H1 (cell line): ENCODE measurements at regions not wholly inside any gene's neighbourhood (a gene's known extent, or its start where the extent isn't known, plus 50 kb on each side); places are given as distances from the start of the nearest gene placed in this dataset.

Source experiments
- CTBP2 ChIP-seq: IDR thresholded peaks from 2 replicates; pipeline ENCODE4 v1.7.0; 2011; ENCODE audit warnings: borderline replicate concordance, mild to moderate bottlenecking, moderate library complexity, mixed read lengths, low read length; ENCODE audit not compliant: insufficient read depth, insufficient read length
- FOSL1 ChIP-seq: IDR thresholded peaks from 2 replicates; pipeline ENCODE4 v1.6.1; 2011; ENCODE audit warnings: mild to moderate bottlenecking, low read depth, low read length, moderate library complexity; ENCODE audit not compliant: insufficient read depth
- KDM1A ChIP-seq: fragments of 200-600, 300-600 bp; sonication (generic); IDR thresholded peaks from 2 replicates; pipeline ENCODE4 v1.7.1; 2016; ENCODE audit warnings: mild to moderate bottlenecking, low read length, borderline replicate concordance
- KDM4A ChIP-seq: IDR thresholded peaks from one replicate; pipeline ENCODE4 v1.7.1; 2012; ENCODE audit warnings: low read depth, mild to moderate bottlenecking, moderate library complexity, low read length, inconsistent platforms; ENCODE audit not compliant: severe bottlenecking
- KDM5A ChIP-seq: fragments of 200-600 bp; IDR thresholded peaks from 2 replicates; pipeline ENCODE4 v1.7.1; 2012; ENCODE audit warnings: mild to moderate bottlenecking, low read length, inconsistent platforms, mixed read lengths
- POLR2A ChIP-seq, 2 experiments: IDR thresholded peaks; 1 replicate in 1 of 2; 2 replicates in 1 of 2; pipeline ENCODE4 v1.6.1; 2011; ENCODE audit warnings: low read depth in 2 of 2, low read length in 2 of 2, mild to moderate bottlenecking in 2 of 2; ENCODE audit errors: control extremely low read depth in 1 of 2
- RAD21 ChIP-seq, 2 experiments: IDR thresholded peaks in 1 of 2; conservative IDR thresholded peaks in 1 of 2; 2 replicates each; pipeline ENCODE4 v1.6.1; 2011; ENCODE audit warnings: low read depth in 2 of 2, low read length in 2 of 2, improper control_type of control experiment in 1 of 2, inconsistent platforms in 1 of 2, mild to moderate bottlenecking in 1 of 2, moderate library complexity in 1 of 2
- TAF1 ChIP-seq: IDR thresholded peaks from 2 replicates; pipeline ENCODE4 v1.6.1; 2011; ENCODE audit warnings: mild to moderate bottlenecking, low read depth, low read length

DNA sequence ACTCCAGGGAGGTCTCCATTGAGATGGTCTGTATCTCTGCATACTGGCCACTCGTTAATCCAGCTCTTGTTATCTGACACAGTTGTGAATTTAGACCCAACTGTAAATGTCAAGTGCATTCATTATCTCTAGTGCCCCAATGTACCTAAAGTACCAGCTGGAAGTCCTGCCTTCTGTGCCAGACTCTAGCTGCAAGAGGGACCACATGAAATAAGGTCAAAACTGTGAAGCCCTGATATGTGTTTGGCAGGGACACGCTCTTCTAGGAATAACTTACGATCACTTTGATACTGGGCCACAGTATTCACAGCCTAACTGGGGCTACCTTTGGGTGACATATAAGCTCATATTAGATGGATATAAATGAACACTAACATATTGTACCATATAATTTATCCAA, 268.5 kb downstream of the LRIG3 start (continued):
- TF ChIP-seq CTBP2 (no peak), POLR2A (IDR thresholded peaks at IDR 0.05; ENCODE audit: control extremely low read depth in 1 of 2, low read depth in 2 of 2, low read length in 2 of 2) (no peak), TAF1 (no peak), KDM1A (no peak), FOSL1 (no peak), KDM5A (no peak), KDM4A (no peak), RAD21 (IDR thresholded peaks at IDR 0.05 in 1 of 2, conservative IDR thresholded peaks at IDR 0.05 in 1 of 2; ENCODE audit: low read depth in 2 of 2, low read length in 2 of 2) (no peak)
- TF ChIP-seq, all 59 proteins: peak for 0
